H1 (cell line): ENCODE measurements at regions not wholly inside any gene's neighbourhood (a gene's known extent, or its start where the extent isn't known, plus 50 kb on each side); places are given as distances from the start of the nearest gene placed in this dataset.

Experiments used
- CTCF ChIA-PET: fragments of 300-600 bp; sonication (Branson Sonifier 250); formaldehyde crosslinking; loops from one replicate; lab custom pipeline; 2021; ENCODE audit not compliant: partially characterized antibody; lab: Charles Lee
- POLR2A ChIA-PET: fragments of 300-600 bp; sonication (Branson Sonifier 250); formaldehyde crosslinking; loops from one replicate; lab custom pipeline; 2021; ENCODE audit warnings: inconsistent platforms; ENCODE audit not compliant: partially characterized antibody; lab: Charles Lee
- DNase-seq, 2 experiments: peaks; one replicate each; pipeline versions ENCODE4 v3.0.0 to v3.0.0-alpha.2; 2010 to 2022; ENCODE audit warnings: low spot score in 2 of 2, low read depth in 1 of 2, mixed read lengths in 1 of 2
- FAIRE-seq: peaks from 2 replicates; lab custom pipeline; 2011; peaks lifted over from hg19 to GRCh38; lab: Jason Lieb, UNC
- H2AFZ ChIP-seq: 2 replicates; pipeline ENCODE4 v1.8.1; 2012; ENCODE audit warnings: low read length, inconsistent platforms
- H2AK5ac ChIP-seq: 2 replicates; pipeline ENCODE4 v1.6.1; 2013; ENCODE audit warnings: low read depth, low read length
- H2BK120ac ChIP-seq: replicated peaks from 2 replicates; pipeline ENCODE3; 2013; ENCODE audit warnings: low read depth, low read length, inconsistent platforms
- H2BK12ac ChIP-seq: 2 replicates; pipeline ENCODE4 v1.6.1; 2013; ENCODE audit warnings: low read depth, low read length
- H2BK15ac ChIP-seq: 2 replicates; pipeline ENCODE4 v1.6.1; 2013; ENCODE audit warnings: low read length
- H2BK20ac ChIP-seq: 2 replicates; pipeline ENCODE4 v1.6.1; 2013; ENCODE audit warnings: low read length
- H2BK5ac ChIP-seq: 2 replicates; pipeline ENCODE4 v1.6.1; 2013; ENCODE audit warnings: low read depth, low read length
- H3K14ac ChIP-seq: 2 replicates; pipeline ENCODE4 v1.6.1; 2013; ENCODE audit warnings: inconsistent platforms; ENCODE audit not compliant: insufficient read length
- H3K18ac ChIP-seq: 2 replicates; pipeline ENCODE4 v1.6.1; 2013; ENCODE audit warnings: low read length; ENCODE audit errors: extremely low read depth
- H3K23ac ChIP-seq: 2 replicates; pipeline ENCODE4 v1.6.1; 2013; ENCODE audit warnings: inconsistent platforms; ENCODE audit not compliant: insufficient read length
- H3K23me2 ChIP-seq: 2 replicates; pipeline ENCODE4 v1.6.1; 2013; ENCODE audit warnings: low read depth, low read length
- H3K27ac ChIP-seq: 2 replicates; pipeline ENCODE4 v1.6.1; 2011; ENCODE audit warnings: low read depth, low read length, inconsistent platforms
- H3K27me3 ChIP-seq, 4 experiments: replicated peaks in 1 of 4; 1 replicate in 1 of 4; 2 replicates in 3 of 4; pipeline versions ENCODE4 v1.6.1 to v1.8.1; 2011 to 2013; ENCODE audit warnings: low read length in 3 of 4, mild to moderate bottlenecking in 3 of 4, inconsistent platforms in 2 of 4, mixed read lengths in 2 of 4, moderate library complexity in 1 of 4; ENCODE audit not compliant: control insufficient read depth in 3 of 4, insufficient read depth in 3 of 4; ENCODE audit errors: extremely low read depth in 1 of 4
- H3K36me3 ChIP-seq, 4 experiments: 2 replicates each; pipeline versions ENCODE4 v1.6.1 to v1.8.1; 2011 to 2013; ENCODE audit warnings: mild to moderate bottlenecking in 4 of 4, low read length in 3 of 4, moderate library complexity in 2 of 4, control low read depth in 1 of 4, inconsistent platforms in 1 of 4; ENCODE audit not compliant: insufficient read depth in 4 of 4, control insufficient read depth in 2 of 4
- H3K4ac ChIP-seq: replicated peaks from 2 replicates; pipeline ENCODE3; 2013; ENCODE audit warnings: low read length, low read depth, mixed read lengths, inconsistent platforms; ENCODE audit not compliant: insufficient read length
- H3K4me1 ChIP-seq, 4 experiments: replicated peaks in 1 of 4; 1 replicate in 1 of 4; 2 replicates in 3 of 4; pipeline versions ENCODE4 v1.6.1 to v1.8.1; 2011 to 2013; ENCODE audit warnings: low read length in 3 of 4, inconsistent platforms in 2 of 4, mixed read lengths in 1 of 4; ENCODE audit not compliant: insufficient read depth in 4 of 4, control insufficient read depth in 3 of 4
- H3K4me2 ChIP-seq, 2 experiments: 2 replicates each; pipeline versions ENCODE4 v1.6.1 to v1.8.1; 2011 to 2013; ENCODE audit warnings: low read depth in 2 of 2, low read length in 2 of 2, control low read depth in 1 of 2, inconsistent platforms in 1 of 2, mild to moderate bottlenecking in 1 of 2; ENCODE audit not compliant: insufficient read depth in 1 of 2
- H3K4me3 ChIP-seq, 4 experiments: fragments of 200-600, 300-600 bp in 1 of 4; sonication (generic), shearing (Covaris generic), sonication (Bioruptor Twin) in 1 of 4; 2 replicates each; pipeline versions ENCODE4 v1.5.1 to v1.8.1; 2011 to 2016; ENCODE audit warnings: low read length in 4 of 4, low read depth in 3 of 4, control low read depth in 2 of 4, inconsistent platforms in 2 of 4, mild to moderate bottlenecking in 2 of 4, mixed read lengths in 1 of 4, moderate library complexity in 1 of 4; ENCODE audit not compliant: insufficient read depth in 2 of 4; ENCODE audit errors: extremely low read depth in 1 of 4
- H3K56ac ChIP-seq: replicated peaks from 2 replicates; pipeline ENCODE3; 2013; ENCODE audit warnings: low read depth, mild to moderate bottlenecking, mixed read lengths, low read length, inconsistent platforms; ENCODE audit not compliant: insufficient read length
- H3K79me1 ChIP-seq: 2 replicates; pipeline ENCODE4 v1.6.1; 2013; ENCODE audit warnings: low read depth, low read length, control low read depth
- H3K79me2 ChIP-seq, 2 experiments: 2 replicates each; pipeline versions ENCODE4 v1.6.1 to v1.8.1; 2012 to 2013; ENCODE audit warnings: low read length in 2 of 2, mild to moderate bottlenecking in 2 of 2, inconsistent platforms in 1 of 2; ENCODE audit not compliant: insufficient read depth in 2 of 2, control insufficient read depth in 1 of 2
- H3K9ac ChIP-seq, 4 experiments: replicated peaks in 1 of 4; 1 replicate in 1 of 4; 2 replicates in 3 of 4; pipeline versions ENCODE4 v1.6.1 to v1.8.1; 2011 to 2013; ENCODE audit warnings: low read depth in 3 of 4, low read length in 3 of 4, control low read depth in 2 of 4, mild to moderate bottlenecking in 2 of 4, moderate library complexity in 2 of 4, inconsistent platforms in 1 of 4; ENCODE audit errors: extremely low read depth in 1 of 4
- H3K9me3 ChIP-seq, 2 experiments: 2 replicates each; pipeline versions ENCODE4 v1.6.1 to v1.8.1; 2012 to 2013; ENCODE audit warnings: mild to moderate bottlenecking in 2 of 2, moderate library complexity in 2 of 2, control low read depth in 1 of 2, inconsistent platforms in 1 of 2, low read depth in 1 of 2, low read length in 1 of 2, mixed read lengths in 1 of 2; ENCODE audit not compliant: insufficient read depth in 2 of 2
- H4K20me1 ChIP-seq, 2 experiments: replicated peaks in 1 of 2; 2 replicates each; pipeline versions ENCODE3 to v1.8.1; 2011 to 2013; ENCODE audit warnings: inconsistent platforms in 2 of 2, low read length in 2 of 2, mild to moderate bottlenecking in 1 of 2; ENCODE audit not compliant: insufficient read depth in 2 of 2, control insufficient read depth in 1 of 2
- H4K5ac ChIP-seq: 2 replicates; pipeline ENCODE4 v1.6.1; 2013; ENCODE audit warnings: low read length, low read depth, mixed read lengths, inconsistent platforms; ENCODE audit not compliant: insufficient read length
- H4K8ac ChIP-seq: 2 replicates; pipeline ENCODE4 v1.8.0; 2013; ENCODE audit warnings: mild to moderate bottlenecking, moderate library complexity, low read length, inconsistent platforms; ENCODE audit not compliant: insufficient read depth; ENCODE audit errors: extremely low read depth
- H4K91ac ChIP-seq: replicated peaks from 2 replicates; pipeline ENCODE3; 2013; ENCODE audit warnings: low read length, mixed read lengths, inconsistent platforms; ENCODE audit not compliant: insufficient read length
- CEBPB ChIP-seq: IDR thresholded peaks from 2 replicates; pipeline ENCODE4 v1.6.1; 2012; ENCODE audit warnings: low read depth, low read length
- EGR1 ChIP-seq: IDR thresholded peaks from 2 replicates; pipeline ENCODE4 v1.6.1; 2011; ENCODE audit warnings: low read depth, low read length, borderline replicate concordance
- FOSL1 ChIP-seq: IDR thresholded peaks from 2 replicates; pipeline ENCODE4 v1.6.1; 2011; ENCODE audit warnings: mild to moderate bottlenecking, low read depth, low read length, moderate library complexity; ENCODE audit not compliant: insufficient read depth
- RAD21 ChIP-seq, 2 experiments: IDR thresholded peaks in 1 of 2; conservative IDR thresholded peaks in 1 of 2; 2 replicates each; pipeline ENCODE4 v1.6.1; 2011; ENCODE audit warnings: low read depth in 2 of 2, low read length in 2 of 2, improper control_type of control experiment in 1 of 2, inconsistent platforms in 1 of 2, mild to moderate bottlenecking in 1 of 2, moderate library complexity in 1 of 2
- RNF2 ChIP-seq: fragments of 200-900, 300-1000 bp; sonication (generic); IDR thresholded peaks from 2 replicates; pipeline ENCODE4 v1.7.1; 2016; ENCODE audit warnings: borderline replicate concordance, low read depth, mild to moderate bottlenecking, antibody characterized with exemption, low read length; ENCODE audit not compliant: poor library complexity, severe bottlenecking; ENCODE audit errors: missing control alignments
- SIRT6 ChIP-seq: IDR thresholded peaks from one replicate; pipeline ENCODE4 v1.7.1; 2012; ENCODE audit warnings: low read length, inconsistent platforms
- WGBS, 2 experiments: shearing (Covaris generic) in 1 of 2; methylation state at CpG; one replicate each; pipeline versions ENCODE4 v1.1.6 to v1.1.7; 2013 to 2015; ENCODE audit warnings: low lambda C conversion rate in 2 of 2, mixed read lengths in 2 of 2, inconsistent platforms in 1 of 2, low coverage in 1 of 2, missing lambda C conversion rate in 1 of 2; ENCODE audit not compliant: insufficient replicate concordance in 2 of 2, insufficient coverage in 1 of 2, insufficient read length in 1 of 2; ENCODE audit errors: extremely low coverage in 1 of 2, missing lambda C conversion rate in 1 of 2; 5-methylcytosine and 5-hydroxymethylcytosine counted together

DNA sequence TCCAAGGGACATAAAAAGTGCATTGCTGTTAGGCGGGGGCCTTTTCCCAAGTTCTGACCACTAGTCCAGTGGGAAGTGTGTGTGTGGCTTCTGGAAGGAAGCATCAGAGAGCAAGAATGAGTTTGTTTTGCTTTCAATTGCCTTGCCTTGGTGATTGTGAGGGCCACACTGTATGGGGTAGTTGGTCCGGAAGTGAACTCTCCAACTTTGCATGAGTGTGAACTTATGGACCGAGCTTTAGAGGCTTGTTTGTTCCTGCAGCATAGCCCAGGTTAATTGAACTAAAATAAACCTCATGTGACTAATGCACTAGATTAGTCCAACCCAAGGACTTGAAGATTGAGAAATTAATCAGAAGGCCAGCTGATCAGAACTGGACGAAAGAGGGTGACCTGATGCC is 171.7 kb downstream of the NR2F2 start:
- ChIA-PET CTCF (interaction anchor here (1.1 kb wide), 2 partner anchors 10 to 33 kb away, joined by 3 to 4 read pairs; no protein-coding TSS in a partner anchor), POLR2A (no interaction called here)
- no peaks in the 10 kb centered on the region for H3K9me3 ChIP-seq
- no peaks in the 10 kb centered on the region for H3K79me2 ChIP-seq
- H3K56ac ChIP-seq = no peak overlapping the region
- H4K20me1 ChIP-seq = no peaks in the 10 kb centered on the region
- H2BK20ac ChIP-seq = no peak overlapping the region
- H2AK5ac ChIP-seq = no peak overlapping the region
- no peak overlapping the region for H4K5ac ChIP-seq
- 88% methylated on average over 4 of the region's 4 CpGs; no CpG with 5 or more reads in 1 of the 2 experiments for WGBS, 2 experiments
- H4K91ac ChIP-seq = no peak overlapping the region
- H2AFZ ChIP-seq = no peak overlapping the region
- no peak overlapping the region for H3K9ac ChIP-seq
- no peak overlapping the region for H2BK15ac ChIP-seq
- no peak overlapping the region for H3K23ac ChIP-seq
- no peak overlapping the region for H3K18ac ChIP-seq
- no peak overlapping the region for H3K27ac ChIP-seq
- FAIRE-seq (no peak), DNase-seq (no peak)
- H3K4me1 ChIP-seq = no peaks in the 10 kb centered on the region
- H2BK12ac ChIP-seq = no peak overlapping the region
- no peak overlapping the region for H2BK5ac ChIP-seq
- H3K36me3 ChIP-seq = no peaks in the 10 kb centered on the region
- H3K4me3 ChIP-seq = no peak overlapping the region
- H3K23me2 ChIP-seq = no peaks in the 10 kb centered on the region
- no peak overlapping the region for H4K8ac ChIP-seq
- H3K79me1 ChIP-seq = no peaks in the 10 kb centered on the region
- no peaks in the 10 kb centered on the region for H3K27me3 ChIP-seq
- no peak overlapping the region for H3K4me2 ChIP-seq
- no peak overlapping the region for H3K14ac ChIP-seq
- no peak overlapping the region for H2BK120ac ChIP-seq
- no peak overlapping the region for H3K4ac ChIP-seq
- no peak for TF ChIP-seq RNF2
- no peak for TF ChIP-seq EGR1
- no peak for TF ChIP-seq SIRT6
- TF ChIP-seq RAD21 (IDR thresholded peaks at IDR 0.05 in 1 of 2, conservative IDR thresholded peaks at IDR 0.05 in 1 of 2; ENCODE audit: low read depth in 2 of 2, low read length in 2 of 2) = no peak
- no peak for TF ChIP-seq CEBPB
- TF ChIP-seq FOSL1 = no peak
